ENCODE measurements at regions not wholly inside any gene's neighbourhood (a gene's known extent, or its start where the extent isn't known, plus 50 kb on each side); places are given as distances from the start of the nearest gene placed in this dataset.

DNA sequence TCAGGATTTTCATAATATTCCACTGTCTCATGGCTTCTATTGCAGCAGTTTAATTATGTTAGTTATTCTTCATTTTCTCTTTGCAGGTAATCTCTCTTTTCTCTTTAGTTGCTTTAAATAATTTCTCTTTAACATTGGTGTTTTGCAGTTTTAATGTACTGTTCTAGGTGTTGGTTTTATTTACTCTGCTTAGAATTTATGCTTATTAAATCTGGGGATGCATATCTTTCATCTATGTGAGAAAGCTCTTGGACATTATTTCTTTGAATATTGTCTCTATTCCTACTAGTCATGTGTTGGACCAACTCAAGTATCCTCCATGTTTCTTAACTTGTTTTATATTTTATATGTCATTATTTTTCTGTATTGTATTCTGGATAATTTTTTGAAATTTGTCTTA, 218.7 kb upstream of the TUT7 start:
- TF ChIP-seq EP300 (conservative IDR thresholded peaks at IDR 0.05; ENCODE audit: poor library complexity, severe bottlenecking), result no peak
- no peak for TF ChIP-seq POLR2AphosphoS5 (IDR thresholded peaks at IDR 0.05)
- TF ChIP-seq, protein P1, sequence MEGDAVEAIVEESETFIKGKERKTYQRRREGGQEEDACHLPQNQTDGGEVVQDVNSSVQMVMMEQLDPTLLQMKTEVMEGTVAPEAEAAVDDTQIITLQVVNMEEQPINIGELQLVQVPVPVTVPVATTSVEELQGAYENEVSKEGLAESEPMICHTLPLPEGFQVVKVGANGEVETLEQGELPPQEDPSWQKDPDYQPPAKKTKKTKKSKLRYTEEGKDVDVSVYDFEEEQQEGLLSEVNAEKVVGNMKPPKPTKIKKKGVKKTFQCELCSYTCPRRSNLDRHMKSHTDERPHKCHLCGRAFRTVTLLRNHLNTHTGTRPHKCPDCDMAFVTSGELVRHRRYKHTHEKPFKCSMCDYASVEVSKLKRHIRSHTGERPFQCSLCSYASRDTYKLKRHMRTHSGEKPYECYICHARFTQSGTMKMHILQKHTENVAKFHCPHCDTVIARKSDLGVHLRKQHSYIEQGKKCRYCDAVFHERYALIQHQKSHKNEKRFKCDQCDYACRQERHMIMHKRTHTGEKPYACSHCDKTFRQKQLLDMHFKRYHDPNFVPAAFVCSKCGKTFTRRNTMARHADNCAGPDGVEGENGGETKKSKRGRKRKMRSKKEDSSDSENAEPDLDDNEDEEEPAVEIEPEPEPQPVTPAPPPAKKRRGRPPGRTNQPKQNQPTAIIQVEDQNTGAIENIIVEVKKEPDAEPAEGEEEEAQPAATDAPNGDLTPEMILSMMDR (IDR thresholded peaks at IDR 0.05; ENCODE audit: poor library complexity, severe bottlenecking), result no peak
- no peak for TF ChIP-seq EZH2 (IDR thresholded peaks at IDR 0.05; ENCODE audit: borderline replicate concordance, insufficient read depth, low read length, poor library complexity, severe bottlenecking)
- no peak for TF ChIP-seq SMC3 (conservative IDR thresholded peaks at IDR 0.05; ENCODE audit: poor library complexity)

Data from neural cell (in vitro differentiated cells).